WTC11 (cell line): ENCODE measurements at regions not wholly inside any gene's neighbourhood (a gene's known extent, or its start where the extent isn't known, plus 50 kb on each side); places are given as distances from the start of the nearest gene placed in this dataset.

ENCODE experiments used
- NR1H2 ChIP-seq: sonication (generic); formaldehyde crosslinking; IDR thresholded peaks from 2 replicates; pipeline ENCODE4 v1.9.0; 2021; ENCODE audit warnings: mild to moderate bottlenecking, moderate library complexity, missing genetic modification reagents
- NR3C1 ChIP-seq: sonication (generic); formaldehyde crosslinking; conservative IDR thresholded peaks from 2 replicates; pipeline ENCODE4 v1.8.1; 2023; ENCODE audit warnings: low read depth, mild to moderate bottlenecking, missing genetic modification reagents
- TF ChIP-seq, protein P1 (sequence below): fragments of 200-600 bp; IDR thresholded peaks from 2 replicates; pipeline ENCODE4 v1.8.0; 2022; ENCODE audit warnings: antibody characterized with exemption

DNA sequence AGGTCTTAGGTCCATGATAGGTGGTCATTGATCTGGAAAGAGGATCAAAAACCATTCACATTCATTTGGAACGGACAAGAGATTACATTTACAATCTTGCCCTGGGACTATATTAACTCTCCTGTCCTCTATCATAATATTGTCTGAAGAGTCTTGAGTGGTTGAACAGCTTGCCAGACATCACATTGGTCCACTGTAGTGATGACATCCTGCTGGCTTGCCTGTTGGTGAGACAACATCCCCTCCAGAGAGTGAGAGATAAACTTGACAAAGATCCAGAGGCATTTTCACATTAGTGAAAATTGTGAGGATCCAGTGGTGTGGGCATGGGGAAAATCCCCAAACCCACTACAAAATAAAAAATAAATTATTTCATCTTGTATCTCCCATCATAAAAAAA, 155.7 kb upstream of the LEF1 start:
- TF ChIP-seq NR1H2 (no peak), NR3C1 (CRISPR knock-in tag) (no peak)
- TF ChIP-seq, protein P1, sequence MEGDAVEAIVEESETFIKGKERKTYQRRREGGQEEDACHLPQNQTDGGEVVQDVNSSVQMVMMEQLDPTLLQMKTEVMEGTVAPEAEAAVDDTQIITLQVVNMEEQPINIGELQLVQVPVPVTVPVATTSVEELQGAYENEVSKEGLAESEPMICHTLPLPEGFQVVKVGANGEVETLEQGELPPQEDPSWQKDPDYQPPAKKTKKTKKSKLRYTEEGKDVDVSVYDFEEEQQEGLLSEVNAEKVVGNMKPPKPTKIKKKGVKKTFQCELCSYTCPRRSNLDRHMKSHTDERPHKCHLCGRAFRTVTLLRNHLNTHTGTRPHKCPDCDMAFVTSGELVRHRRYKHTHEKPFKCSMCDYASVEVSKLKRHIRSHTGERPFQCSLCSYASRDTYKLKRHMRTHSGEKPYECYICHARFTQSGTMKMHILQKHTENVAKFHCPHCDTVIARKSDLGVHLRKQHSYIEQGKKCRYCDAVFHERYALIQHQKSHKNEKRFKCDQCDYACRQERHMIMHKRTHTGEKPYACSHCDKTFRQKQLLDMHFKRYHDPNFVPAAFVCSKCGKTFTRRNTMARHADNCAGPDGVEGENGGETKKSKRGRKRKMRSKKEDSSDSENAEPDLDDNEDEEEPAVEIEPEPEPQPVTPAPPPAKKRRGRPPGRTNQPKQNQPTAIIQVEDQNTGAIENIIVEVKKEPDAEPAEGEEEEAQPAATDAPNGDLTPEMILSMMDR, result no peak
